ENCODE measurements at regions not wholly inside any gene's neighbourhood (a gene's known extent, or its start where the extent isn't known, plus 50 kb on each side); places are given as distances from the start of the nearest gene placed in this dataset.

GRCh38 chr1:163672976-163673758 is 351.4 kb downstream of the NUF2 start:
- Histone ChIP-seq H4K5ac (ENCODE audit: low read depth, low read length) (no peak overlapping the region), H2AK5ac (ENCODE audit: low read depth, low read length) (no peak overlapping the region), H3K36me3 (ENCODE audit: control insufficient read depth, insufficient read depth, low read length) (no peaks in the 10 kb centered on the region), H2AFZ (replicated peaks; ENCODE audit: low read length, poor library complexity) (no peak overlapping the region), H3K4me2 (ENCODE audit: low read depth, low read length) (no peak overlapping the region), H2BK120ac (ENCODE audit: low read depth, low read length) (no peak overlapping the region), H2BK20ac (ENCODE audit: low read depth, low read length) (no peak overlapping the region), H3K79me1 (ENCODE audit: low read depth in 1 of 2, low read length in 2 of 2) (no peaks in the 10 kb centered on the region), H3K9me3 (ENCODE audit: control insufficient read depth, insufficient read depth, low read length) (no peaks in the 10 kb centered on the region), H3K14ac (replicated peaks; ENCODE audit: low read depth, low read length) (no peak overlapping the region), H4K91ac (ENCODE audit: insufficient read depth, low read depth, low read length) (no peak overlapping the region), H3K4me1 (ENCODE audit: control insufficient read depth, insufficient read depth, low read length) (no peaks in the 10 kb centered on the region), H4K20me1 (ENCODE audit: insufficient read depth, low read length) (no peaks in the 10 kb centered on the region), H3K9me1 (ENCODE audit: insufficient read depth, low read length) (no peaks in the 10 kb centered on the region), H3K4ac (ENCODE audit: low read depth, low read length) (no peak overlapping the region), H4K8ac (ENCODE audit: low read depth in 2 of 2, low read length in 2 of 2) (no peak overlapping the region), H3K9ac (ENCODE audit: low read depth, low read length) (no peak overlapping the region), H3K27ac (ENCODE audit: insufficient read depth, low read length) (no peak overlapping the region), H2BK15ac (ENCODE audit: low read depth, low read length) (no peak overlapping the region), H3K56ac (ENCODE audit: extremely low read depth, insufficient read depth, low read length) (no peak overlapping the region), H2BK5ac (ENCODE audit: low read depth, low read length, poor library complexity, severe bottlenecking) (no peak overlapping the region), H3K23ac (ENCODE audit: low read depth, low read length) (no peak overlapping the region), H3K4me3 (ENCODE audit: insufficient read depth, low read depth, low read length) (no peak overlapping the region), H2AK9ac (replicated peaks; ENCODE audit: low read depth, low read length, poor library complexity) (no peak overlapping the region), H3K27me3 (ENCODE audit: control insufficient read depth, insufficient read depth, low read length) (no peaks in the 10 kb centered on the region), H3K18ac (ENCODE audit: low read depth, low read length) (no peak overlapping the region)
- CTCF ChIA-PET, result no interaction called here
- DNase-seq (no peak), ATAC-seq (ENCODE audit: low read depth) (no peak)
- POLR2A ChIA-PET (ENCODE audit: unreplicated experiment), result no interaction called here
- dilution Hi-C loops (cut with HindIII; ENCODE audit: low sequenced_read_pairs, unreplicated experiment) (no loop called here), intact Hi-C loops (cut with micrococcal nuclease) (no loop called here), in situ Hi-C loops (cut with MboI; ENCODE audit: low sequenced_read_pairs) (no loop called here)
- no CpG with 5 or more reads among the region's 9 CpGs for WGBS, 2 experiments (ENCODE audit: extremely low coverage in 2 of 2, insufficient read length in 1 of 2)
- TF ChIP-seq POLR2A (IDR thresholded peaks at IDR 0.05; ENCODE audit: low read depth, low read length) (no peak), MXI1 (IDR thresholded peaks at IDR 0.05; ENCODE audit: borderline replicate concordance, low read depth, low read length) (no peak), ELK1 (IDR thresholded peaks at IDR 0.05; ENCODE audit: borderline replicate concordance, low read depth, low read length) (no peak), RAD21 (IDR thresholded peaks at IDR 0.05; ENCODE audit: low read length) (no peak), BHLHE40 (IDR thresholded peaks at IDR 0.05; ENCODE audit: low read depth, low read length) (no peak), RFX5 (IDR thresholded peaks at IDR 0.05; ENCODE audit: low read depth, low read length) (no peak), FOS (IDR thresholded peaks at IDR 0.05; ENCODE audit: low read depth, low read length) (no peak)
- no TSS peak for BruUV-seq (replicated peaks)

Data from IMR-90 (cell line).